ENCODE measurements at regions not wholly inside any gene's neighbourhood (a gene's known extent, or its start where the extent isn't known, plus 50 kb on each side); places are given as distances from the start of the nearest gene placed in this dataset.

- no peaks in the 10 kb centered on the region for H3K36me3 ChIP-seq (ENCODE audit: control insufficient read depth, insufficient read depth, low read length)
- TF ChIP-seq EZH2 (IDR thresholded peaks at IDR 0.05; ENCODE audit: low read length, missing control alignments) (no peak), CTCF (conservative IDR thresholded peaks at IDR 0.05 in 1 of 2, IDR thresholded peaks at IDR 0.05 in 1 of 2; ENCODE audit: low read depth in 1 of 2, low read length in 2 of 2) (no peak)
- no peak for DNase-seq (ENCODE audit: low read depth in 2 of 2)
Measured at GRCh38 chr15:35727627-35728026, 181.7 kb upstream of the DPH6 start.

GRCh38 chr15:35728219-35728940 is 182.4 kb upstream of the DPH6 start:
- Histone ChIP-seq H3K27me3 (ENCODE audit: control insufficient read depth, insufficient read depth, low read length) (no peaks in the 10 kb centered on the region), H3K9ac (ENCODE audit: insufficient read depth, low read length) (no peak overlapping the region), H2AFZ (ENCODE audit: low read length) (no peak overlapping the region), H3K4me3 (replicated peaks in 1 of 4; ENCODE audit: control extremely low read depth in 1 of 4, insufficient read depth in 1 of 4, low read depth in 3 of 4, low read length in 4 of 4) (no peak overlapping the region), H3K79me2 (ENCODE audit: control insufficient read depth, insufficient read depth, low read length) (no peaks in the 10 kb centered on the region), H4K20me1 (ENCODE audit: control insufficient read depth, extremely low read depth, insufficient read depth, low read length) (no peaks in the 10 kb centered on the region), H3K4me2 (ENCODE audit: extremely low read depth, insufficient read depth, low read length) (no peak overlapping the region), H3K36me3 (ENCODE audit: control insufficient read depth, insufficient read depth, low read length) (no peaks in the 10 kb centered on the region), H3K9me3 (ENCODE audit: control insufficient read depth, insufficient read depth, low read depth, low read length) (no peaks in the 10 kb centered on the region), H3K4me1 (ENCODE audit: control insufficient read depth, extremely low read depth, insufficient read depth, low read length) (no peaks in the 10 kb centered on the region), H3K27ac (ENCODE audit: insufficient read depth, low read length) (no peak overlapping the region)
- peak; percentile 13 to 40 for DNase-seq (ENCODE audit: low read depth in 2 of 2)
- no peak for TF ChIP-seq EZH2 (IDR thresholded peaks at IDR 0.05; ENCODE audit: low read length, missing control alignments)

More at GRCh38 chr15:35727627-35728026, 181.7 kb upstream of the DPH6 start:
- Histone ChIP-seq H2AFZ (ENCODE audit: low read length) (no peak overlapping the region), H3K27me3 (ENCODE audit: control insufficient read depth, insufficient read depth, low read length) (no peaks in the 10 kb centered on the region), H3K4me1 (ENCODE audit: control insufficient read depth, extremely low read depth, insufficient read depth, low read length) (no peaks in the 10 kb centered on the region), H3K79me2 (ENCODE audit: control insufficient read depth, insufficient read depth, low read length) (no peaks in the 10 kb centered on the region), H3K4me2 (ENCODE audit: extremely low read depth, insufficient read depth, low read length) (no peak overlapping the region), H3K9ac (ENCODE audit: insufficient read depth, low read length) (no peak overlapping the region), H3K9me3 (ENCODE audit: control insufficient read depth, insufficient read depth, low read depth, low read length) (no peaks in the 10 kb centered on the region), H3K4me3 (replicated peaks in 1 of 4; ENCODE audit: control extremely low read depth in 1 of 4, insufficient read depth in 1 of 4, low read depth in 3 of 4, low read length in 4 of 4) (no peak overlapping the region), H3K27ac (ENCODE audit: insufficient read depth, low read length) (no peak overlapping the region), H4K20me1 (ENCODE audit: control insufficient read depth, extremely low read depth, insufficient read depth, low read length) (no peaks in the 10 kb centered on the region)

DNA sequence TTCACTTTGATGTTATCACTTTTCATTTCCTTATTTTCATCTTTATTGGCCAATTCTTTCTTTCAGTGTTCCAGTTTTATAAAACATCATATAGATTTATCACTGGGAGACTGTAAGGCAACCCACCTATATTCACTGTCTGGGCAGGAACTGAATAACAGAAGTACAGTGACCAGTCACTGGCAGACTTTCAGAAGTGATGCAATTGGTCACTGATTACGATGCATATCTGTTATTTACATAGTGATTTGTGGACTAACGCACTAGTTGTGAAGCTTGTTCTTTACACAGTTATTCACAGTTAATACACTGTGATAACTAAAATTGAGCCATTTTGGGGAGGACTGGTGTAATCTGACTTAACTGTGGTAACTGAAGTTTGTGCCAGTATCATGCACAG is 190.2 kb upstream of the DPH6 start:
- H3K27me3 ChIP-seq (ENCODE audit: control insufficient read depth, insufficient read depth, low read length), result no peaks in the 10 kb centered on the region
- no peaks in the 10 kb centered on the region for H3K9me3 ChIP-seq (ENCODE audit: control insufficient read depth, insufficient read depth, low read depth, low read length)
- H3K4me3 ChIP-seq (replicated peaks in 1 of 4; ENCODE audit: control extremely low read depth in 1 of 4, insufficient read depth in 1 of 4, low read depth in 3 of 4, low read length in 4 of 4), result no peak overlapping the region
- peaks cover 2% of the 10 kb centered on the region for H3K4me1 ChIP-seq (ENCODE audit: control insufficient read depth, extremely low read depth, insufficient read depth, low read length)
- no peaks in the 10 kb centered on the region for H4K20me1 ChIP-seq (ENCODE audit: control insufficient read depth, extremely low read depth, insufficient read depth, low read length)
- no peak for TF ChIP-seq EZH2 (IDR thresholded peaks at IDR 0.05; ENCODE audit: low read length, missing control alignments)
- TF ChIP-seq CTCF (conservative IDR thresholded peaks at IDR 0.05 in 1 of 2, IDR thresholded peaks at IDR 0.05 in 1 of 2; ENCODE audit: low read depth in 1 of 2, low read length in 2 of 2), result no peak
- no peak overlapping the region for H3K4me2 ChIP-seq (ENCODE audit: extremely low read depth, insufficient read depth, low read length)
- no peaks in the 10 kb centered on the region for H3K79me2 ChIP-seq (ENCODE audit: control insufficient read depth, insufficient read depth, low read length)
- H3K27ac ChIP-seq (ENCODE audit: insufficient read depth, low read length), result no peak overlapping the region
- no peaks in the 10 kb centered on the region for H3K36me3 ChIP-seq (ENCODE audit: control insufficient read depth, insufficient read depth, low read length)
- H2AFZ ChIP-seq (ENCODE audit: low read length), result no peak overlapping the region
- H3K9ac ChIP-seq (ENCODE audit: insufficient read depth, low read length), result no peak overlapping the region
- DNase-seq (ENCODE audit: low read depth in 2 of 2), result peak; percentile 53 to 54
